G401 (cell line): ENCODE measurements at regions not wholly inside any gene's neighbourhood (a gene's known extent, or its start where the extent isn't known, plus 50 kb on each side); places are given as distances from the start of the nearest gene placed in this dataset.

ENCODE experiments used
- DNase-seq: peaks from one replicate; pipeline ENCODE4 v3.0.0-alpha.2; 2015; ENCODE audit warnings: low spot score
- in situ Hi-C: cut with HindIII; loops from 2 replicates; pipeline ENCODE4 v1.10.0; 2016; ENCODE audit warnings: low sequenced_read_pairs, mixed read lengths

GRCh38 chr11:27604416-27604815 lies 95.8 kb downstream of the BDNF start:
- DNase-seq, result no peak
- in situ Hi-C loops, result no loop called here

GRCh38 chr11:27603376-27603990 lies 96.8 kb downstream of the BDNF start:
- peak; percentile 58 for DNase-seq
- in situ Hi-C loops, result no loop called here

GRCh38 chr11:27600656-27601055 lies 94.1 kb upstream of the LIN7C start:
- in situ Hi-C loops, result no loop called here
- no peak for DNase-seq

GRCh38 chr11:27599217-27599616 lies 92.6 kb upstream of the LIN7C start:
- no peak for DNase-seq
- in situ Hi-C loops, result no loop called here

GRCh38 chr11:27596802-27597201 lies 90.2 kb upstream of the LIN7C start:
- DNase-seq, result no peak
- in situ Hi-C loops, result no loop called here

- in situ Hi-C loops, result no loop called here
- DNase-seq, result no peak
These were observed 89.8 kb upstream of the LIN7C start for GRCh38 chr11:27596388-27596787.

GRCh38 chr11:27592098-27592780 lies 85.7 kb upstream of the LIN7C start:
- in situ Hi-C loops, result no loop called here
- no peak for DNase-seq

GRCh38 chr11:27582621-27583020 lies 76.1 kb upstream of the LIN7C start:
- no peak for DNase-seq
- in situ Hi-C loops, result no loop called here

GRCh38 chr11:27574342-27574741 lies 67.8 kb upstream of the LIN7C start:
- in situ Hi-C loops, result no loop called here

GRCh38 chr11:27573024-27573423 lies 66.5 kb upstream of the LIN7C start:
- in situ Hi-C loops, result no loop called here

More at GRCh38 chr11:27574342-27574741, 67.8 kb upstream of the LIN7C start:
- DNase-seq, result no peak

GRCh38 chr11:27571154-27571810 lies 64.7 kb upstream of the LIN7C start:
- no peak for DNase-seq
- in situ Hi-C loops, result no loop called here

More at GRCh38 chr11:27573024-27573423, 66.5 kb upstream of the LIN7C start:
- no peak for DNase-seq

GRCh38 chr11:27570542-27570941 lies 64.0 kb upstream of the LIN7C start:
- in situ Hi-C loops, result no loop called here
- no peak for DNase-seq

- no peak for DNase-seq
- in situ Hi-C loops, result no loop called here
These were observed 57.1 kb upstream of the LIN7C start for GRCh38 chr11:27563641-27564040.

GRCh38 chr11:27563201-27563600 lies 56.6 kb upstream of the LIN7C start:
- in situ Hi-C loops, result no loop called here
- DNase-seq, result no peak

GRCh38 chr11:27558401-27558800 lies 51.8 kb upstream of the LIN7C start:
- no peak for DNase-seq
- in situ Hi-C loops, result no loop called here

- in situ Hi-C loops, result no loop called here
- DNase-seq, result no peak
These were observed 50.7 kb upstream of the LIN7C start for GRCh38 chr11:27557226-27557625.
